ENCODE measurements at regions not wholly inside any gene's neighbourhood (a gene's known extent, or its start where the extent isn't known, plus 50 kb on each side); places are given as distances from the start of the nearest gene placed in this dataset.

DNA sequence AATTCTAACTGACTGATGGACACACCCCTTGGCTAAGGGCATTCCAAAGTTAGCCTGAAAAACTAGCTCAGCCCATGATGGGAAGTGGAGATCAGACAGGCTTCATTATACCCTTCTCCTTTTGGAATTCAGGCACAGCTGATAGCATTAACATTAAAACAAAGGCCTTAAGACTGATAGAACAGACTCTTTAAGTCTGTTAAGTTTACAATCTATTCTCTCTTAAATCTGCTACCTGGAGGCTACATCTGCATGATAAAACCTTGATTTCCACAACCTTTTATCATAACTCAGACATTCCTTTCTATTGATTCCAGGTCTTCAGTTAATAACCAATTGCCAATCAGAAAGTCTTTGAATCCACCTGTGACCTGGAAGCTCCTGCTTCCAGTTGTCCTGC lies 281.4 kb downstream of the TUSC1 start:
- DNase-seq (ENCODE audit: low read depth): no peak
- TF ChIP-seq, protein P1, sequence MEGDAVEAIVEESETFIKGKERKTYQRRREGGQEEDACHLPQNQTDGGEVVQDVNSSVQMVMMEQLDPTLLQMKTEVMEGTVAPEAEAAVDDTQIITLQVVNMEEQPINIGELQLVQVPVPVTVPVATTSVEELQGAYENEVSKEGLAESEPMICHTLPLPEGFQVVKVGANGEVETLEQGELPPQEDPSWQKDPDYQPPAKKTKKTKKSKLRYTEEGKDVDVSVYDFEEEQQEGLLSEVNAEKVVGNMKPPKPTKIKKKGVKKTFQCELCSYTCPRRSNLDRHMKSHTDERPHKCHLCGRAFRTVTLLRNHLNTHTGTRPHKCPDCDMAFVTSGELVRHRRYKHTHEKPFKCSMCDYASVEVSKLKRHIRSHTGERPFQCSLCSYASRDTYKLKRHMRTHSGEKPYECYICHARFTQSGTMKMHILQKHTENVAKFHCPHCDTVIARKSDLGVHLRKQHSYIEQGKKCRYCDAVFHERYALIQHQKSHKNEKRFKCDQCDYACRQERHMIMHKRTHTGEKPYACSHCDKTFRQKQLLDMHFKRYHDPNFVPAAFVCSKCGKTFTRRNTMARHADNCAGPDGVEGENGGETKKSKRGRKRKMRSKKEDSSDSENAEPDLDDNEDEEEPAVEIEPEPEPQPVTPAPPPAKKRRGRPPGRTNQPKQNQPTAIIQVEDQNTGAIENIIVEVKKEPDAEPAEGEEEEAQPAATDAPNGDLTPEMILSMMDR (IDR thresholded peaks at IDR 0.05; ENCODE audit: insufficient read depth, low read depth, low read length, missing control alignments): no peak
- no peak overlapping the region for H3K4me3 ChIP-seq (ENCODE audit: low read length)

DNA sequence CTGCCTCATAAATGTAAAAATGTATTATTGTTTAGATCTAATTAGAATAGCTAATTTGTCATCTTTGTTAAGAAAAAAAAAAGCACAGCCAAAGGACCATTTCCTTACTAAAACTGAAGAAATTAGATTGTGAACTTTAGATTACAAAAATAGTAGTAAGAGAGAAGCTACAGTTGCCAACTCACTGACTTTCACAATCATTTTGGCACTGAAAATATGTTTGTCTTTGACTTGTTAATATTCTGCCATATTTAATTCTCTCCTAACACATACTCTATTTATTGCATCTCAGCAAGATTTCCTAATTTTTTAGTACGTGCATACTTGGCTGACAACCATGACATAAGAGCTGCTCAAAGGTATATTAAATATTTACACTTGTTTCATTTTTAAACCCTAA lies 297.1 kb downstream of the TUSC1 start:
- TF ChIP-seq, protein P1 (IDR thresholded peaks at IDR 0.05; ENCODE audit: insufficient read depth, low read depth, low read length, missing control alignments): no peak
- no peak for DNase-seq (ENCODE audit: low read depth)
- H3K4me3 ChIP-seq (ENCODE audit: low read length): no peak overlapping the region

DNA sequence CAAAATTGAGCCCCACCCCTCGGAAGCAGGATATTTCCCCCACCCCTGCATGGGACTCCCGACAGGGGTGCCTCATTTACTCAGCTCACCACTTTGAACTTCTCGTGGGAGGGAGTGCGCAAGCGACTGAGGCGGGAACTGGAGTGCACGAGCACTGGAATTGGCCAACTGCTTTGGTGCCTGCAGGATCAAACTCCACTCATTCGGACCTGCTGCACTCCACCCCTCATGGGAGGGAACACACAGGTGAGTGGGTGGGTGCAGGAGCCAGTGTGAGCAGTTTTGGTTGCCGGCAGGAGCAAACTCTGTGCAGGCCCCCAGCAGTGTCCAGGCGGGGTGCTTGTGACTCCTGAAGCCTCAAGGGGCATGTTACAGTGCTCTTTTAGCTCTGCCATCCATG lies 301.2 kb downstream of the TUSC1 start:
- TF ChIP-seq, protein P1 (IDR thresholded peaks at IDR 0.05; ENCODE audit: insufficient read depth, low read depth, low read length, missing control alignments): no peak
- DNase-seq (ENCODE audit: low read depth): no peak
- H3K4me3 ChIP-seq (ENCODE audit: low read length): no peak overlapping the region

DNA sequence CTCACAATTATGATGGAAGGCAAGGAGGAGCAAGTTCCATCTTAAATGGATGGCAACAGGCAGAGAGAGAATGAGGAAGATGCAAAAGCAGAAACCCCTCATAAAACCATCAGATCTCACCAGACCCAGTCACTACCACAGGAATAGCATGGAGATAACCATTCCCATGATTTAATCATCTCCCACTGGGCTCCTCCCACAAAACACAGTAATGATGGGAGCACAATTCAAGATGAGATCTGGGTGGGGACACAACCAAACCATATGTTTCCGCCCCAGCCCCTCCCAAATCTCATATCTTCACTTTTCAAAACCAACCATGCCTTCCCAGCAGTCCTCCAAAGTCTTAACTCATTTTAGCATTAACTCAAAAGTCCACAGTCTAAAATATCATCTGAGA lies 304.0 kb downstream of the TUSC1 start:
- no peak overlapping the region for H3K4me3 ChIP-seq (ENCODE audit: low read length)
- no peak for DNase-seq (ENCODE audit: low read depth)
- TF ChIP-seq, protein P1 (IDR thresholded peaks at IDR 0.05; ENCODE audit: insufficient read depth, low read depth, low read length, missing control alignments): no peak

DNA sequence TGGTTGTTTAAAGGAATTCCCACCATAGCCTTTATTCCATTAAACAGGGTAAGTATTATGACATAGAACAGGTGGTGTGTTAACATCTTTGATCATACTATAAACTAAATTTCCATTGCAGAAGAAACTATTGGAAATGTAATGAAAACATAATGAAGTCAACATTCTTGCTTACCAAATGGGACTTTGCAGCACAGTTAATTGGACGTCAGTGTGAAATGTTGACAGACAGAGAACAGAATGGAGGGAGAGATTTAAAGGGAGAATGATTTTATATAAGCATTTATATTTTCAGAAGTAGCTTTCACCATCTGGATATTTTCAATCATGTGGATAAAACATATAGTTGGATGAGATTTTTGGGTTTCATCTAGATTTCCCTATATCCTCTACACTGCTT lies 311.3 kb downstream of the TUSC1 start:
- DNase-seq (ENCODE audit: low read depth): no peak
- TF ChIP-seq, protein P1 (IDR thresholded peaks at IDR 0.05; ENCODE audit: insufficient read depth, low read depth, low read length, missing control alignments): no peak

DNA sequence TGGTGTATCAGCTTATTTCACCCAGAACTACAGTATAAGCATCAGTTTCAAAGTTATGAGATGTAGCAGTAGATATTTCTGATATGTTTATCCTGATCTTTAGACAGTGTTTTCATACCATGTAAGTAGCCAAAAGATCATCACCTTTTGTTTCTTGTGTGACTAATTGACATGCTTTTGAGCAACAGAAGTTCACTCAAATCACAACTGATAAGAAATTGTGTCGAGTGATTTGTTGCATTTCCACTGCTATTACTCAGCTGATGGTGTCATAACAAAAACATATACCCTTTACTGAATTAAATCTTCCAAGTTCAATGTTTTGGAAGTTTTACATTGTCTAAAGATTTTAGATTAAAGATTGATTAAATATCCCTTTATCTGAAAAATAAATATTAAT lies 324.5 kb downstream of the TUSC1 start:
- no peak overlapping the region for H3K4me3 ChIP-seq (ENCODE audit: low read length)
- no peak for DNase-seq (ENCODE audit: low read depth)

More for the DNA sequence above, 311.3 kb downstream of the TUSC1 start:
- H3K4me3 ChIP-seq (ENCODE audit: low read length): no peak overlapping the region

DNA sequence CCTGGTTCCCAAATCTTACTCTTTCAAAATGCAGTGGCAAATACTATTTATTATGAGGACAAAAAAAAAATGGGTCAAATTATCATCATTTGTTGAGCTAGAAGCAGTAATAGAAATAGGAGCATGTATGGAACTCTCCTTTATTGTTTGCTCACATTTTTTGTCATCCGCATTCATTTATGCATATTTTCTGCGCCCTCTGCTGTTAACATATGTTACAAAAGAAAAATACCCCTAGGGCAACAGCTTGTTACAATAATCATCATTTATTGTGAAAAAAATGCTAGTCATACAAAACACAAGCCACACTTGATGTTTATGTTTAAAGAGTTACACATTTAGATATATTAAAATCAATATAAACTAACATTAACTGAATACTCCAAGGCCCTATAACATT lies 328.2 kb downstream of the TUSC1 start:
- TF ChIP-seq, protein P1 (IDR thresholded peaks at IDR 0.05; ENCODE audit: insufficient read depth, low read depth, low read length, missing control alignments): no peak
- H3K4me3 ChIP-seq (ENCODE audit: low read length): no peak overlapping the region
- DNase-seq (ENCODE audit: low read depth): peak; percentile 0

More for the DNA sequence above, 324.5 kb downstream of the TUSC1 start:
- TF ChIP-seq, protein P1 (IDR thresholded peaks at IDR 0.05; ENCODE audit: insufficient read depth, low read depth, low read length, missing control alignments): no peak
